Activated CD4-positive, CD25-positive, alpha-beta regulatory T cell treated with anti-CD3 and anti-CD28 coated beads, Interleukin-2, amount 50 U/mL, for 16 hours (primary cell): ENCODE measurements at regions not wholly inside any gene's neighbourhood (a gene's known extent, or its start where the extent isn't known, plus 50 kb on each side); places are given as distances from the start of the nearest gene placed in this dataset.

Source experiments
- DNase-seq: peaks from one replicate; pipeline ENCODE4 v3.0.0-alpha.2; 2020; ENCODE audit warnings: low read depth, low spot score

GRCh38 chr14:100399052-100399849, 76.1 kb downstream of the SLC25A47 start:
- no peak for DNase-seq

GRCh38 chr14:100400115-100400514, 77.0 kb downstream of the SLC25A47 start:
- DNase-seq: no peak

- no peak for DNase-seq
These were observed 78.0 kb downstream of the SLC25A47 start for GRCh38 chr14:100401031-100401692.

GRCh38 chr14:100401792-100402191, 78.7 kb downstream of the SLC25A47 start:
- DNase-seq: no peak

GRCh38 chr14:100402631-100403030, 79.5 kb downstream of the SLC25A47 start:
- no peak for DNase-seq

GRCh38 chr14:100403105-100403504, 80.0 kb downstream of the SLC25A47 start:
- no peak for DNase-seq

- DNase-seq: no peak
These were observed 80.7 kb downstream of the SLC25A47 start for GRCh38 chr14:100403802-100404365.

GRCh38 chr14:100404419-100404818, 81.3 kb downstream of the SLC25A47 start:
- no peak for DNase-seq

- no peak for DNase-seq
These were observed 82.8 kb downstream of the SLC25A47 start for GRCh38 chr14:100405760-100406455.

- DNase-seq: no peak
These were observed 83.5 kb downstream of the SLC25A47 start for GRCh38 chr14:100406505-100407131.

- DNase-seq: no peak
These were observed 84.4 kb downstream of the SLC25A47 start for GRCh38 chr14:100407376-100408102.

GRCh38 chr14:100408350-100409002, 85.3 kb downstream of the SLC25A47 start:
- no peak for DNase-seq

- no peak for DNase-seq
These were observed 85.8 kb downstream of the SLC25A47 start for GRCh38 chr14:100409003-100409360.

GRCh38 chr14:100409651-100410050, 86.5 kb downstream of the SLC25A47 start:
- no peak for DNase-seq

GRCh38 chr14:100410056-100410565, 87.0 kb downstream of the SLC25A47 start:
- no peak for DNase-seq

- DNase-seq: no peak
These were observed 90.6 kb downstream of the SLC25A47 start for GRCh38 chr14:100413699-100414098.

GRCh38 chr14:100415226-100415625, 92.1 kb downstream of the SLC25A47 start:
- DNase-seq: no peak

- DNase-seq: no peak
These were observed 93.0 kb downstream of the SLC25A47 start for GRCh38 chr14:100416081-100416680.

- no peak for DNase-seq
These were observed 94.1 kb downstream of the SLC25A47 start for GRCh38 chr14:100416921-100417860.
